H9 (cell line): ENCODE measurements at regions not wholly inside any gene's neighbourhood (a gene's known extent, or its start where the extent isn't known, plus 50 kb on each side); places are given as distances from the start of the nearest gene placed in this dataset.

Experiments used
- DNase-seq: peaks from one replicate; pipeline ENCODE4 v3.0.0-alpha.2; 2017
- H2AFZ ChIP-seq: one replicate; pipeline ENCODE4 v1.6.1; 2013; ENCODE audit warnings: mild to moderate bottlenecking, low read length, control low read depth, moderate library complexity
- H2AK5ac ChIP-seq: 2 replicates; pipeline ENCODE4 v1.6.1; 2013; ENCODE audit warnings: low read length, control low read depth, mixed read lengths; ENCODE audit not compliant: insufficient read length
- H2BK120ac ChIP-seq: one replicate; pipeline ENCODE4 v1.6.1; 2013; ENCODE audit warnings: low read depth, mild to moderate bottlenecking, low read length, control low read depth, inconsistent platforms; ENCODE audit not compliant: poor library complexity, severe bottlenecking
- H2BK12ac ChIP-seq: 2 replicates; pipeline ENCODE4 v1.6.1; 2013; ENCODE audit warnings: low read length, control low read depth, mixed read lengths, low read depth; ENCODE audit not compliant: insufficient read length
- H2BK15ac ChIP-seq: 2 replicates; pipeline ENCODE4 v1.6.1; 2013; ENCODE audit warnings: low read depth, low read length, control low read depth
- H2BK20ac ChIP-seq: one replicate; pipeline ENCODE4 v1.6.1; 2013; ENCODE audit warnings: low read depth, mild to moderate bottlenecking, low read length, control low read depth, inconsistent platforms; ENCODE audit not compliant: poor library complexity, severe bottlenecking
- H2BK5ac ChIP-seq: 2 replicates; pipeline ENCODE4 v1.6.1; 2013; ENCODE audit warnings: low read length, control low read depth, mixed read lengths; ENCODE audit not compliant: insufficient read length
- H3K14ac ChIP-seq: 2 replicates; pipeline ENCODE4 v1.6.1; 2013; ENCODE audit warnings: low read length, control low read depth; ENCODE audit not compliant: insufficient read depth
- H3K18ac ChIP-seq: 2 replicates; pipeline ENCODE4 v1.6.1; 2013; ENCODE audit warnings: low read depth, mild to moderate bottlenecking, mixed read lengths, low read length, control low read depth; ENCODE audit not compliant: insufficient read length
- H3K23ac ChIP-seq: 2 replicates; pipeline ENCODE4 v1.6.1; 2013; ENCODE audit warnings: low read length, control low read depth, mixed read lengths, low read depth; ENCODE audit not compliant: insufficient read length
- H3K23me2 ChIP-seq: 2 replicates; pipeline ENCODE4 v1.6.1; 2013; ENCODE audit warnings: low read depth, mild to moderate bottlenecking, mixed read lengths, low read length, control low read depth; ENCODE audit not compliant: insufficient read length, poor library complexity, severe bottlenecking
- H3K27ac ChIP-seq: 2 replicates; pipeline ENCODE4 v1.5.1; 2013; ENCODE audit warnings: low read length, control low read depth, mixed read lengths, low read depth; ENCODE audit not compliant: insufficient read length
- H3K27me3 ChIP-seq: 2 replicates; pipeline ENCODE4 v1.6.1; 2013; ENCODE audit warnings: low read length, control low read depth, inconsistent platforms; ENCODE audit not compliant: insufficient read depth
- H3K4ac ChIP-seq: 2 replicates; pipeline ENCODE4 v1.6.1; 2013; ENCODE audit warnings: low read depth, mild to moderate bottlenecking, control low read depth, inconsistent platforms, low read length, moderate library complexity
- H3K4me1 ChIP-seq: 2 replicates; pipeline ENCODE4 v1.6.1; 2013; ENCODE audit warnings: low read length, control low read depth, inconsistent platforms; ENCODE audit not compliant: insufficient read depth
- H3K4me2 ChIP-seq: 2 replicates; pipeline ENCODE4 v1.6.1; 2013; ENCODE audit warnings: low read length, control low read depth, mixed read lengths; ENCODE audit not compliant: insufficient read length, insufficient read depth
- H3K56ac ChIP-seq: 2 replicates; pipeline ENCODE4 v1.6.1; 2013; ENCODE audit warnings: low read depth, mild to moderate bottlenecking, mixed read lengths, low read length, control low read depth; ENCODE audit not compliant: insufficient read length
- H3K79me1 ChIP-seq: 2 replicates; pipeline ENCODE4 v1.6.1; 2013; ENCODE audit warnings: low read depth, mild to moderate bottlenecking, moderate library complexity, low read length, control low read depth, inconsistent platforms; ENCODE audit not compliant: insufficient read depth, poor library complexity, severe bottlenecking
- H3K79me2 ChIP-seq: 2 replicates; pipeline ENCODE4 v1.6.1; 2013; ENCODE audit warnings: low read length, control low read depth, inconsistent platforms; ENCODE audit not compliant: insufficient read depth
- H3K9ac ChIP-seq: 2 replicates; pipeline ENCODE4 v1.6.1; 2013; ENCODE audit warnings: low read length, control low read depth, mixed read lengths; ENCODE audit not compliant: insufficient read length; ENCODE audit errors: extremely low read depth
- H3K9me3 ChIP-seq: one replicate; pipeline ENCODE4 v1.6.1; 2013; ENCODE audit warnings: low read depth, low read length, inconsistent platforms; ENCODE audit not compliant: control insufficient read depth
- H3T11ph ChIP-seq: one replicate; pipeline ENCODE4 v1.6.1; 2013; ENCODE audit warnings: mild to moderate bottlenecking, low read length, control low read depth, inconsistent platforms
- H4K20me1 ChIP-seq: one replicate; pipeline ENCODE4 v1.6.1; 2013; ENCODE audit not compliant: control insufficient read depth, insufficient read length, insufficient read depth
- H4K5ac ChIP-seq: 2 replicates; pipeline ENCODE4 v1.6.1; 2013; ENCODE audit warnings: low read depth, mild to moderate bottlenecking, mixed read lengths, low read length, control low read depth; ENCODE audit not compliant: insufficient read length
- H4K8ac ChIP-seq: replicated peaks from 2 replicates; pipeline ENCODE4 v1.6.1; 2013; ENCODE audit warnings: low read length, control low read depth, mixed read lengths, low read depth; ENCODE audit not compliant: insufficient read length
- H4K91ac ChIP-seq: 2 replicates; pipeline ENCODE4 v1.6.1; 2013; ENCODE audit warnings: low read depth, mild to moderate bottlenecking, moderate library complexity, mixed read lengths, low read length, control low read depth; ENCODE audit not compliant: insufficient read length
- H3K27ac Mint-ChIP-seq, 3 experiments: 2 replicates in 2 of 3; 3 replicates in 1 of 3; pipeline ENCODE4 v1.8.0; 2020 to 2021; ENCODE audit warnings: mixed read lengths in 3 of 3, mild to moderate bottlenecking in 1 of 3, moderate library complexity in 1 of 3
- H3K27me3 Mint-ChIP-seq: 2 replicates; pipeline ENCODE4 v1.8.0; 2021; ENCODE audit warnings: low read depth, mild to moderate bottlenecking, moderate library complexity, mixed read lengths
- H3K36me3 Mint-ChIP-seq, 3 experiments: 2 replicates in 2 of 3; 3 replicates in 1 of 3; pipeline ENCODE4 v1.8.0; 2020 to 2021; ENCODE audit warnings: low read depth in 3 of 3, mixed read lengths in 3 of 3; ENCODE audit not compliant: insufficient read depth in 1 of 3
- H3K4me1 Mint-ChIP-seq, 2 experiments: 2 replicates each; pipeline ENCODE4 v1.8.0; 2020; ENCODE audit warnings: mixed read lengths in 2 of 2
- H3K4me3 Mint-ChIP-seq, 2 experiments: 2 replicates in 1 of 2; 3 replicates in 1 of 2; pipeline ENCODE4 v1.8.0; 2020 to 2021; ENCODE audit warnings: mild to moderate bottlenecking in 2 of 2, mixed read lengths in 2 of 2, moderate library complexity in 1 of 2
- H3K9me3 Mint-ChIP-seq, 2 experiments: 2 replicates in 1 of 2; 3 replicates in 1 of 2; pipeline ENCODE4 v1.8.0; 2020; ENCODE audit warnings: mild to moderate bottlenecking in 2 of 2, mixed read lengths in 2 of 2, moderate library complexity in 1 of 2
- WGBS: extraction: QIAGEN DNeasy Blood & Tissue Kit; methylation state at CpG from one replicate; pipeline ENCODE4 v1.1.7; 2013; ENCODE audit warnings: missing lambda C conversion rate, low lambda C conversion rate, mixed read lengths; ENCODE audit not compliant: insufficient read length; ENCODE audit errors: extremely low coverage; 5-methylcytosine and 5-hydroxymethylcytosine counted together
- TF ChIP-seq, protein P1 (sequence below): fragments of 200-600 bp; sonication (generic); conservative IDR thresholded peaks from 3 replicates; pipeline ENCODE4 v1.8.0; 2021; ENCODE audit warnings: antibody characterized with exemption, mild to moderate bottlenecking

- no CpG with 5 or more reads among the region's 1 CpG for WGBS
- Histone ChIP-seq H4K8ac (no peak overlapping the region), H2AK5ac (no peak overlapping the region), H2BK5ac (no peak overlapping the region), H3K27ac (no peak overlapping the region), H4K5ac (no peak overlapping the region), H3K23me2 (no peaks in the 10 kb centered on the region), H3K27me3 (no peaks in the 10 kb centered on the region), H3K79me1 (no peaks in the 10 kb centered on the region), H3K23ac (no peak overlapping the region), H3K79me2 (no peaks in the 10 kb centered on the region), H4K91ac (no peak overlapping the region), H2BK120ac (no peak overlapping the region), H3K56ac (no peak overlapping the region), H3K4me2 (no peak overlapping the region), H3K14ac (no peak overlapping the region), H2BK20ac (no peak overlapping the region), H3K4ac (no peak overlapping the region), H2AFZ (no peak overlapping the region), H3T11ph (no peak overlapping the region), H3K4me1 (no peaks in the 10 kb centered on the region), H2BK15ac (no peak overlapping the region), H2BK12ac (no peak overlapping the region), H3K18ac (no peak overlapping the region), H3K9ac (no peak overlapping the region), H3K9me3 (no peaks in the 10 kb centered on the region), H4K20me1 (no peaks in the 10 kb centered on the region)
- Mint-ChIP-seq H3K27ac (no peak overlapping the region), H3K36me3 (no peaks in the 10 kb centered on the region; a peak in 2 of 7 replicates), H3K4me3 (no peak overlapping the region), H3K9me3 (no peaks in the 10 kb centered on the region; a peak in 2 of 5 replicates), H3K4me1 (no peaks in the 10 kb centered on the region), H3K27me3 (no peaks in the 10 kb centered on the region)
- TF ChIP-seq, protein P1, sequence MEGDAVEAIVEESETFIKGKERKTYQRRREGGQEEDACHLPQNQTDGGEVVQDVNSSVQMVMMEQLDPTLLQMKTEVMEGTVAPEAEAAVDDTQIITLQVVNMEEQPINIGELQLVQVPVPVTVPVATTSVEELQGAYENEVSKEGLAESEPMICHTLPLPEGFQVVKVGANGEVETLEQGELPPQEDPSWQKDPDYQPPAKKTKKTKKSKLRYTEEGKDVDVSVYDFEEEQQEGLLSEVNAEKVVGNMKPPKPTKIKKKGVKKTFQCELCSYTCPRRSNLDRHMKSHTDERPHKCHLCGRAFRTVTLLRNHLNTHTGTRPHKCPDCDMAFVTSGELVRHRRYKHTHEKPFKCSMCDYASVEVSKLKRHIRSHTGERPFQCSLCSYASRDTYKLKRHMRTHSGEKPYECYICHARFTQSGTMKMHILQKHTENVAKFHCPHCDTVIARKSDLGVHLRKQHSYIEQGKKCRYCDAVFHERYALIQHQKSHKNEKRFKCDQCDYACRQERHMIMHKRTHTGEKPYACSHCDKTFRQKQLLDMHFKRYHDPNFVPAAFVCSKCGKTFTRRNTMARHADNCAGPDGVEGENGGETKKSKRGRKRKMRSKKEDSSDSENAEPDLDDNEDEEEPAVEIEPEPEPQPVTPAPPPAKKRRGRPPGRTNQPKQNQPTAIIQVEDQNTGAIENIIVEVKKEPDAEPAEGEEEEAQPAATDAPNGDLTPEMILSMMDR = no peak
- DNase-seq = no peak
These were observed 1806.7 kb upstream of the PCDH7 start for GRCh38 chr4:28913466-28913865.
